ENCODE measurements at regions not wholly inside any gene's neighbourhood (a gene's known extent, or its start where the extent isn't known, plus 50 kb on each side); places are given as distances from the start of the nearest gene placed in this dataset.

DNA sequence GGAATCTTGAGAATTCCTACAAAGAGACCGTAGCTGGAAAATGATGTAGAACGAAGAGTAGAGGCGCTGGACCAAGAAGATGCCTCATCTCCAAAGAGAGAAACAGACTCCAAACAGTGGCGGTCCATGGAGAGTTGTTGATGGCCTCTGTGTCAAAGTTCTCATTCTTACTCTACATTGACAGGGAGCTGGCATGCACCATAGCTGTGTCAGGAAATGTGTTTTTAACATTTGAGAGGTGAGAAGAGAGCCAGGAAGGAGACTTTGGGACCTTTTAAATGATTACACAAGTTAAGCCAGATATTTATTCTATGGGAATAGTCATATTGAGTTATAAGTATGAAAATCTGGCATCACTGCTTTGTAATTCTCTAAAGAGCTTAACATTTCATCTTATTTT is 61.5 kb upstream of the FERD3L start:
- H3K27me3 Mint-ChIP-seq (ENCODE audit: low read depth) = no peaks in the 10 kb centered on the region
- H3K4me1 Mint-ChIP-seq = no peaks in the 10 kb centered on the region
- H3K56ac ChIP-seq (ENCODE audit: insufficient read length, low read depth, low read length) = no peak overlapping the region
- no CpG with 5 or more reads among the region's 4 CpGs for WGBS (ENCODE audit: extremely low coverage, insufficient read length, low lambda C conversion rate)
- no peak overlapping the region for H3K23ac ChIP-seq (ENCODE audit: insufficient read length, low read depth, low read length)
- no peaks in the 10 kb centered on the region for H3K4me1 ChIP-seq (ENCODE audit: insufficient read depth, low read length)
- no peak overlapping the region for H3K4me2 ChIP-seq (ENCODE audit: insufficient read depth, insufficient read length, low read length)
- H3K79me1 ChIP-seq (ENCODE audit: insufficient read depth, low read depth, low read length, poor library complexity, severe bottlenecking) = no peaks in the 10 kb centered on the region
- TF ChIP-seq, protein P1, sequence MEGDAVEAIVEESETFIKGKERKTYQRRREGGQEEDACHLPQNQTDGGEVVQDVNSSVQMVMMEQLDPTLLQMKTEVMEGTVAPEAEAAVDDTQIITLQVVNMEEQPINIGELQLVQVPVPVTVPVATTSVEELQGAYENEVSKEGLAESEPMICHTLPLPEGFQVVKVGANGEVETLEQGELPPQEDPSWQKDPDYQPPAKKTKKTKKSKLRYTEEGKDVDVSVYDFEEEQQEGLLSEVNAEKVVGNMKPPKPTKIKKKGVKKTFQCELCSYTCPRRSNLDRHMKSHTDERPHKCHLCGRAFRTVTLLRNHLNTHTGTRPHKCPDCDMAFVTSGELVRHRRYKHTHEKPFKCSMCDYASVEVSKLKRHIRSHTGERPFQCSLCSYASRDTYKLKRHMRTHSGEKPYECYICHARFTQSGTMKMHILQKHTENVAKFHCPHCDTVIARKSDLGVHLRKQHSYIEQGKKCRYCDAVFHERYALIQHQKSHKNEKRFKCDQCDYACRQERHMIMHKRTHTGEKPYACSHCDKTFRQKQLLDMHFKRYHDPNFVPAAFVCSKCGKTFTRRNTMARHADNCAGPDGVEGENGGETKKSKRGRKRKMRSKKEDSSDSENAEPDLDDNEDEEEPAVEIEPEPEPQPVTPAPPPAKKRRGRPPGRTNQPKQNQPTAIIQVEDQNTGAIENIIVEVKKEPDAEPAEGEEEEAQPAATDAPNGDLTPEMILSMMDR (conservative IDR thresholded peaks at IDR 0.05) = no peak
- no peak overlapping the region for H2BK120ac ChIP-seq (ENCODE audit: low read depth, low read length, poor library complexity, severe bottlenecking)
- H3K9me3 ChIP-seq (ENCODE audit: control insufficient read depth, low read depth, low read length) = no peaks in the 10 kb centered on the region
- no peaks in the 10 kb centered on the region for H3K23me2 ChIP-seq (ENCODE audit: insufficient read length, low read depth, low read length, poor library complexity, severe bottlenecking)
- no peak overlapping the region for H3K14ac ChIP-seq (ENCODE audit: insufficient read depth, low read length)
- no peak for DNase-seq
- H4K5ac ChIP-seq (ENCODE audit: insufficient read length, low read depth, low read length) = no peak overlapping the region
- no peak overlapping the region for H3K9ac ChIP-seq (ENCODE audit: extremely low read depth, insufficient read length, low read length)
- H3K36me3 Mint-ChIP-seq (ENCODE audit: insufficient read depth in 1 of 3, low read depth in 3 of 3) = no peaks in the 10 kb centered on the region
- H3T11ph ChIP-seq (ENCODE audit: low read length) = no peak overlapping the region
- H3K27me3 ChIP-seq (ENCODE audit: insufficient read depth, low read length) = no peaks in the 10 kb centered on the region
- no peaks in the 10 kb centered on the region for H3K79me2 ChIP-seq (ENCODE audit: insufficient read depth, low read length)
- H4K91ac ChIP-seq (ENCODE audit: insufficient read length, low read depth, low read length) = no peak overlapping the region
- no peaks in the 10 kb centered on the region for H3K9me3 Mint-ChIP-seq
- H3K27ac ChIP-seq (ENCODE audit: insufficient read length, low read depth, low read length) = no peak overlapping the region
- no peak overlapping the region for H2BK12ac ChIP-seq (ENCODE audit: insufficient read length, low read depth, low read length)
- H3K27ac Mint-ChIP-seq = no peak overlapping the region
- no peak overlapping the region for H3K4ac ChIP-seq (ENCODE audit: low read depth, low read length)
- no peak overlapping the region for H2AK5ac ChIP-seq (ENCODE audit: insufficient read length, low read length)
- no peak overlapping the region for H2BK15ac ChIP-seq (ENCODE audit: low read depth, low read length)
- H3K4me3 Mint-ChIP-seq = no peak overlapping the region
- no peak overlapping the region for H2BK20ac ChIP-seq (ENCODE audit: low read depth, low read length, poor library complexity, severe bottlenecking)
- H4K20me1 ChIP-seq (ENCODE audit: control insufficient read depth, insufficient read depth, insufficient read length) = no peaks in the 10 kb centered on the region
- H3K18ac ChIP-seq (ENCODE audit: insufficient read length, low read depth, low read length) = no peak overlapping the region
- no peak overlapping the region for H4K8ac ChIP-seq (replicated peaks; ENCODE audit: insufficient read length, low read depth, low read length)
- H2AFZ ChIP-seq (ENCODE audit: low read length) = no peak overlapping the region
- no peak overlapping the region for H2BK5ac ChIP-seq (ENCODE audit: insufficient read length, low read length)
